K562 (cell line): ENCODE measurements at regions not wholly inside any gene's neighbourhood (a gene's known extent, or its start where the extent isn't known, plus 50 kb on each side); places are given as distances from the start of the nearest gene placed in this dataset.

ENCODE experiments used
- ATAC-seq: fragments of 200-7000 bp; cut with Tn5 transposase; 3 replicates; pipeline ENCODE4 v1.9.1; 2020; ENCODE audit warnings: moderate library complexity
- BruUV-seq: library from RNA; stranded (reverse); fragments of 400-500 nt; replicated peaks from 2 replicates; lab custom pipeline; 2021; lab: Mats Ljungman, UMichigan
- CTCF ChIA-PET: fragments of 300-600 bp; formaldehyde crosslinking; extraction: SDS; loops from one replicate; lab custom pipeline; 2021; ENCODE audit warnings: low intra/inter-chr PET ratio; lab: Yijun Ruan, JAX
- POLR2A ChIA-PET: fragments of 300-600, 350-650 bp; sonication (Branson Sonifier 250); formaldehyde crosslinking; extraction: SDS; loops from one replicate; lab custom pipeline; 2021; ENCODE audit warnings: antibody characterized with exemption, inconsistent platforms; lab: Yijun Ruan, JAX
- DNase-seq, 4 experiments: peaks; one replicate each; pipeline versions ENCODE4 v3.0.0 to v3.0.0-alpha.2; 2011 to 2018; ENCODE audit warnings: low spot score in 3 of 4, mixed read lengths in 3 of 4; ENCODE audit errors: extremely low read depth in 1 of 4
- FAIRE-seq: peaks from 2 replicates; lab custom pipeline; 2011; peaks lifted over from hg19 to GRCh38; lab: Jason Lieb, UNC
- H2AFZ ChIP-seq: 2 replicates; pipeline ENCODE4 v1.6.0; 2011; ENCODE audit warnings: low read depth, low read length, control low read depth, inconsistent platforms
- H3K27ac ChIP-seq: fragments of 200-600 bp; 3 replicates; pipeline ENCODE4 v1.8.0; 2011; ENCODE audit warnings: low read depth, mild to moderate bottlenecking, control low read depth, inconsistent platforms, low read length, moderate library complexity, mixed read lengths; ENCODE audit errors: extremely low read depth
- H3K27me3 ChIP-seq, 2 experiments: fragments of 300-600 bp in 1 of 2; 2 replicates in 1 of 2; 3 replicates in 1 of 2; pipeline versions ENCODE4 v1.6.0 to v1.8.0; 2011; ENCODE audit warnings: inconsistent platforms in 2 of 2, low read length in 2 of 2, mild to moderate bottlenecking in 1 of 2, mixed read lengths in 1 of 2, moderate library complexity in 1 of 2; ENCODE audit not compliant: control insufficient read depth in 2 of 2, insufficient read depth in 2 of 2
- H3K36me3 ChIP-seq: fragments of 300-600 bp; 3 replicates; pipeline ENCODE4 v1.8.0; 2011; ENCODE audit warnings: mild to moderate bottlenecking, low read length, inconsistent platforms; ENCODE audit not compliant: control insufficient read depth, insufficient read depth
- H3K4me1 ChIP-seq, 2 experiments: fragments of 200-600 bp in 1 of 2; replicated peaks in 1 of 2; 2 replicates in 1 of 2; 3 replicates in 1 of 2; pipeline versions ENCODE4 v1.5.1 to v1.8.0; 2011; ENCODE audit warnings: inconsistent platforms in 2 of 2, low read length in 2 of 2, mild to moderate bottlenecking in 1 of 2, mixed read lengths in 1 of 2, moderate library complexity in 1 of 2; ENCODE audit not compliant: control insufficient read depth in 2 of 2, insufficient read depth in 2 of 2
- H3K4me2 ChIP-seq: 2 replicates; pipeline ENCODE4 v1.6.1; 2011; ENCODE audit warnings: low read length, control low read depth, inconsistent platforms, mixed read lengths; ENCODE audit not compliant: insufficient read depth
- H3K4me3 ChIP-seq: fragments of 200-600 bp; sonication (generic), shearing (Covaris generic); 2 replicates; pipeline ENCODE4 v1.5.1; 2016; ENCODE audit warnings: control low read depth, inconsistent platforms
- H3K79me2 ChIP-seq: fragments of 200-600 bp; 3 replicates; pipeline ENCODE4 v1.8.0; 2011; ENCODE audit warnings: low read length, inconsistent platforms; ENCODE audit not compliant: control insufficient read depth, insufficient read depth
- H3K9ac ChIP-seq, 2 experiments: 2 replicates each; pipeline versions ENCODE4 v1.6.0 to v1.6.1; 2011; ENCODE audit warnings: low read depth in 2 of 2, low read length in 2 of 2, control low read depth in 1 of 2, inconsistent platforms in 1 of 2, mild to moderate bottlenecking in 1 of 2, mixed read lengths in 1 of 2; ENCODE audit not compliant: insufficient read depth in 1 of 2
- H3K9me1 ChIP-seq: one replicate; pipeline ENCODE4 v1.6.0; 2011; ENCODE audit warnings: inconsistent platforms, mild to moderate bottlenecking, low read length, moderate library complexity; ENCODE audit not compliant: control insufficient read depth, insufficient read depth
- H3K9me3 ChIP-seq: replicated peaks from 2 replicates; pipeline ENCODE4 v1.5.1; 2011; ENCODE audit warnings: low read depth, low read length, inconsistent platforms; ENCODE audit not compliant: control insufficient read depth, insufficient read depth
- H4K20me1 ChIP-seq: replicated peaks from 2 replicates; pipeline ENCODE4 v1.6.1; 2011; ENCODE audit warnings: low read length, inconsistent platforms, mixed read lengths; ENCODE audit not compliant: control insufficient read depth, insufficient read depth
- BRD4 ChIP-seq: fragments of 200-600 bp; sonication (generic); IDR thresholded peaks from 2 replicates; pipeline ENCODE4 v1.6.1; 2017; ENCODE audit warnings: inconsistent platforms
- BRD9 ChIP-seq: fragments of 450-650 bp; IDR thresholded peaks from 2 replicates; pipeline ENCODE4 v1.6.1; 2018; ENCODE audit warnings: low read depth; ENCODE audit not compliant: partially characterized antibody
- CBX1 ChIP-seq: sonication (generic); IDR thresholded peaks from 2 replicates; pipeline ENCODE4 v1.6.1; 2016; ENCODE audit warnings: antibody characterized with exemption, low read depth, mild to moderate bottlenecking
- NFRKB ChIP-seq: fragments of 450-650 bp; IDR thresholded peaks from 2 replicates; pipeline ENCODE4 v1.6.1; 2016; ENCODE audit warnings: low read depth
- TBP ChIP-seq: optimal IDR thresholded peaks from 2 replicates; pipeline ENCODE3; 2011; ENCODE audit warnings: low read depth, low read length, improper control_type of control experiment
- U2AF2 ChIP-seq: fragments of 200-400 bp; formaldehyde crosslinking; optimal IDR thresholded peaks from 2 replicates; pipeline ENCODE3; 2017; ENCODE audit warnings: low read depth, mild to moderate bottlenecking, low read length
- ZBTB2 ChIP-seq: fragments of 450-650 bp; IDR thresholded peaks from 2 replicates; pipeline ENCODE4 v1.6.1; 2016; ENCODE audit warnings: antibody characterized with exemption
- ZBTB33 ChIP-seq: sonication (generic); formaldehyde crosslinking; IDR thresholded peaks from 2 replicates; pipeline ENCODE4 v1.8.1; 2023; ENCODE audit warnings: mild to moderate bottlenecking, missing genetic modification reagents
- ZNF518B ChIP-seq: fragments of 250-450 bp; sonication (Bioruptor Pico); IDR thresholded peaks from 2 replicates; pipeline ENCODE4 v1.5.0; 2021; ENCODE audit warnings: mild to moderate bottlenecking, moderate library complexity
- ZNF785 ChIP-seq: fragments of 250-450 bp; sonication (Bioruptor Pico); IDR thresholded peaks from 2 replicates; pipeline ENCODE4 v1.4.0; 2020; ENCODE audit warnings: mild to moderate bottlenecking
- in situ Hi-C: fragments of 300-500 bp; cut with MboI; formaldehyde crosslinking; loops from 4 replicates; pipeline ENCODE4 v1.15.0; 2018; ENCODE audit warnings: inconsistent platforms, mixed read lengths
- intact Hi-C: fragments of 100-400 bp; cut with micrococcal nuclease; formaldehyde crosslinking; loops from 2 replicates; pipeline ENCODE4 v1.14.2; 2022
- TF ChIP-seq, protein P1 (sequence below): fragments of 250-450 bp; sonication (Bioruptor Pico); IDR thresholded peaks from 2 replicates; pipeline ENCODE4 v1.8.0; 2022; ENCODE audit warnings: moderate library complexity, mild to moderate bottlenecking, inconsistent platforms
- TF ChIP-seq, protein P2 (sequence below): fragments of 250-450 bp; sonication (Bioruptor Pico); IDR thresholded peaks from 2 replicates; pipeline ENCODE4 v1.5.0; 2020; ENCODE audit warnings: mild to moderate bottlenecking

- no peaks in the 10 kb centered on the region for H3K27me3 ChIP-seq
- no peak for ATAC-seq
- CTCF ChIA-PET: no interaction called here
- H3K27ac ChIP-seq: no peak overlapping the region
- no peak overlapping the region for H3K4me3 ChIP-seq
- no peak overlapping the region for H2AFZ ChIP-seq
- H3K4me2 ChIP-seq: no peak overlapping the region
- POLR2A ChIA-PET: no interaction called here
- no peak overlapping the region for H3K9ac ChIP-seq
- no peak for DNase-seq
- intact Hi-C loops (no loop called here), in situ Hi-C loops (no loop called here)
- no peaks in the 10 kb centered on the region for H4K20me1 ChIP-seq
- no TSS peak for BruUV-seq
- H3K9me3 ChIP-seq: no peaks in the 10 kb centered on the region
- H3K36me3 ChIP-seq: no peaks in the 10 kb centered on the region
- no peaks in the 10 kb centered on the region for H3K9me1 ChIP-seq
- no peaks in the 10 kb centered on the region for H3K4me1 ChIP-seq
- no peaks in the 10 kb centered on the region for H3K79me2 ChIP-seq
- TF ChIP-seq U2AF2 (no peak), ZBTB33 (CRISPR knock-in tag) (no peak), TBP (no peak), ZNF518B (CRISPR knock-in tag) (no peak), BRD9 (no peak), ZNF785 (CRISPR knock-in tag) (no peak), CBX1 (no peak), ZBTB2 (no peak), NFRKB (no peak), BRD4 (no peak)
- TF ChIP-seq, protein P1, sequence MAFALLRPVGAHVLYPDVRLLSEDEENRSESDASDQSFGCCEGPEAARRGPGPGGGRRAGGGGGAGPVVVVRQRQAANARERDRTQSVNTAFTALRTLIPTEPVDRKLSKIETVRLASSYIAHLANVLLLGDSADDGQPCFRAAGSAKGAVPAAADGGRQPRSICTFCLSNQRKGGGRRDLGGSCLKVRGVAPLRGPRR (CRISPR knock-in tag): no peak
- TF ChIP-seq, protein P2, sequence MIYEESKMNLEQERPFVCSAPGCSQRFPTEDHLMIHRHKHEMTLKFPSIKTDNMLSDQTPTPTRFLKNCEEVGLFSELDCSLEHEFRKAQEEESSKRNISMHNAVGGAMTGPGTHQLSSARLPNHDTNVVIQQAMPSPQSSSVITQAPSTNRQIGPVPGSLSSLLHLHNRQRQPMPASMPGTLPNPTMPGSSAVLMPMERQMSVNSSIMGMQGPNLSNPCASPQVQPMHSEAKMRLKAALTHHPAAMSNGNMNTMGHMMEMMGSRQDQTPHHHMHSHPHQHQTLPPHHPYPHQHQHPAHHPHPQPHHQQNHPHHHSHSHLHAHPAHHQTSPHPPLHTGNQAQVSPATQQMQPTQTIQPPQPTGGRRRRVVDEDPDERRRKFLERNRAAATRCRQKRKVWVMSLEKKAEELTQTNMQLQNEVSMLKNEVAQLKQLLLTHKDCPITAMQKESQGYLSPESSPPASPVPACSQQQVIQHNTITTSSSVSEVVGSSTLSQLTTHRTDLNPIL: no peak
- no peak for FAIRE-seq
These were observed 894.9 kb upstream of the SLC10A2 start for GRCh38 chr13:103961129-103961528.
